ENCODE measurements at regions not wholly inside any gene's neighbourhood (a gene's known extent, or its start where the extent isn't known, plus 50 kb on each side); places are given as distances from the start of the nearest gene placed in this dataset.
"Not testable (repeated sequence)": the region's sequence is repeated elsewhere in the genome, so short reads cannot be mapped to it uniquely, and the experiment has no call there.

DNA sequence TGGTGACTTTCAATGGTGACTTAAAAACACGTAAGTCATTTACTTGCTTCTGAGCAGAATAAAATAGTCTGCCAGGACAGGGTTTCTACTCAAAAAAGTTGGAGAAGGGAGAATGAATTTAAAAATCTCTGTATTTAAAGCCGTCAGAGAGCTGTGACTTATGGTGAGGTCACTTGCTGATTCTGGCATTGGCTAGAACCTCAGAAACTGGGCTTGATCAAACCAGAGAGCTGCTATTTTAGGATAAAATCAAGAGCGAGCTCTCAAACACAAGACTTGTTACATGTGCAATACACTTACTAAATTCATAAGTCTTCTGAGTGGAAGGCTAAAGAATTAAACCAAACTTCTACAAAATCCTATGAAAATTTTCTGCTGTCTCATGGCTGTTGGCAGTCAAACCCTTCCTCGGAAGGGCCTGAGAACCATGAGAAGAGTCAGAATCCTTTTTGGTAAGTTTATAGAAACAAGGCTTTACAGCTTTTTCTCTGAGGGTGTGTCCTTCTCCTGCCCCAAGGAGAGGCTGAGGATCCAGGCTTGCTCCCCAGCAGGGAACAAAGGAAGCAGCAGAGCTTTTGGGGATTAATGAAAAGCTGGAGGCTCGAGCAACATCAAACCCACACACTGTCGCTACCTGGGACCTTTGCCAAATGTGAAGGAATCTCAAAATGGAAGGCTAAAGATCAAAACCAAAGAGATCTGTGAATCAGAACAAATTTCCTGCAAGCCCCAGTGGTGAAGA is 816.4 kb downstream of the SOCS6 start:
- no peaks in the 10 kb centered on the region for H3K4me1 Mint-ChIP-seq (ENCODE audit: low read depth)
- no peak for DNase-seq (ENCODE audit: low spot score)
- H3K27ac Mint-ChIP-seq = no peak overlapping the region
- H3K4me3 Mint-ChIP-seq = no peak overlapping the region
- H3K9me3 Mint-ChIP-seq = no peaks in the 10 kb centered on the region
- no peaks in the 10 kb centered on the region for H3K36me3 Mint-ChIP-seq (ENCODE audit: low read depth)
- H3K27me3 Mint-ChIP-seq (ENCODE audit: low read depth) = no peaks in the 10 kb centered on the region

DNA sequence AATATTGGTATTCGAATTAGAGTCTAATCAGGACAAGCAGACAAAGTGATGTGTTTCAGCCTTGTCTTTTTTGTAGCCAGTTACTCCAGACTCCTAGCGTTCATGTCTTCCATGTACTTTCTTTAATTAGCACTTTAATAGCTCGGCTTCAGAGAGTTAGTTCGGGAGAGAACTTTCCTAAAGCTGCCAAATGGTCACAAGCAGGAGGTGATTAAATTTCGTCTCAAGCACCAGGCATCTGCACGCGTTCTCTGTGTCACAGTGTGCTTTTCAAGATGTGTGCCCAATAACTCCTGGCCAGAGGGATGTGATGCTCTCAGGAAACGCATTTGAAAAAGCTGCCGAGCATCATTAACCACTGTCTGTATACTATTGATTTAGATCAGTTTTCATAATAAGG is 790.8 kb downstream of the SOCS6 start:
- Mint-ChIP-seq H3K36me3 (ENCODE audit: low read depth) (no peaks in the 10 kb centered on the region), H3K27ac (no peak overlapping the region), H3K4me1 (ENCODE audit: low read depth) (no peaks in the 10 kb centered on the region), H3K27me3 (ENCODE audit: low read depth) (no peaks in the 10 kb centered on the region), H3K9me3 (no peaks in the 10 kb centered on the region), H3K4me3 (no peak overlapping the region)
- no peak for DNase-seq (ENCODE audit: low spot score)

GRCh38 chr18:71077451-71077850 is 788.6 kb downstream of the SOCS6 start:
- H3K36me3 Mint-ChIP-seq (ENCODE audit: low read depth) = no peaks in the 10 kb centered on the region
- no peak overlapping the region for H3K27ac Mint-ChIP-seq
- no peaks in the 10 kb centered on the region for H3K4me1 Mint-ChIP-seq (ENCODE audit: low read depth)
- no peak for DNase-seq (ENCODE audit: low spot score)
- H3K4me3 Mint-ChIP-seq = no peak overlapping the region
- H3K27me3 Mint-ChIP-seq (ENCODE audit: low read depth) = no peaks in the 10 kb centered on the region
- H3K9me3 Mint-ChIP-seq = no peaks in the 10 kb centered on the region

DNA sequence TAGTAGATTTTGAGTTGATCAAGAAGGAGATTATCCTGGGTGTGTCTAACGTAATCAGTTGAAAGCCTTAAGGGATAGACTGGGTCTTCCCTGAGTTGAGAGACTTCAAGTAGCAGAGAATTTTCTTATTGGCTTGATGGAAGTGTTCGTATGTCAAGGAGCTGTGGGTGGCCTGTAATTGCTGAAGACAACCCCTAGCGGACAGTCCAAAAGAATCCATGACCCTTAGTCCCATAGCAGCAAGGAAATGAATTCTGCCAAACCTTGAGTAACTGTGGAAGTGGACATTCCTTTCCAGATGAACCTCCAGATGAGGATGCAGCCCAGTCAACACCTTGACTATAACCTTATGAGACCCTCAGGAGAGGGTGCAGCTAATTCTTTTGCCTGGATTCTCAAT is 786.3 kb downstream of the SOCS6 start:
- Mint-ChIP-seq H3K36me3 (ENCODE audit: low read depth) (no peaks in the 10 kb centered on the region), H3K27ac (no peak overlapping the region), H3K4me3 (no peak overlapping the region), H3K4me1 (ENCODE audit: low read depth) (no peaks in the 10 kb centered on the region), H3K9me3 (no peaks in the 10 kb centered on the region), H3K27me3 (ENCODE audit: low read depth) (no peaks in the 10 kb centered on the region)
- no peak for DNase-seq (ENCODE audit: low spot score)

- Mint-ChIP-seq H3K9me3 (no peaks in the 10 kb centered on the region), H3K27me3 (ENCODE audit: low read depth) (no peaks in the 10 kb centered on the region), H3K4me3 (no peak overlapping the region), H3K27ac (no peak overlapping the region), H3K36me3 (ENCODE audit: low read depth) (no peaks in the 10 kb centered on the region), H3K4me1 (ENCODE audit: low read depth) (no peaks in the 10 kb centered on the region)
- no peak for DNase-seq (ENCODE audit: low spot score)
These were observed 779.5 kb downstream of the SOCS6 start for GRCh38 chr18:71068338-71068737.

- no peaks in the 10 kb centered on the region for H3K4me1 Mint-ChIP-seq (ENCODE audit: low read depth)
- DNase-seq (ENCODE audit: low spot score) = no peak
- no peaks in the 10 kb centered on the region for H3K27me3 Mint-ChIP-seq (ENCODE audit: low read depth)
- H3K9me3 Mint-ChIP-seq = no peaks in the 10 kb centered on the region
- H3K4me3 Mint-ChIP-seq = no peak overlapping the region
- no peaks in the 10 kb centered on the region for H3K36me3 Mint-ChIP-seq (ENCODE audit: low read depth)
- no peak overlapping the region for H3K27ac Mint-ChIP-seq
These were observed 761.0 kb downstream of the SOCS6 start for GRCh38 chr18:71049893-71050292.

- Mint-ChIP-seq H3K4me1 (ENCODE audit: low read depth) (no peaks in the 10 kb centered on the region), H3K27ac (no peak overlapping the region), H3K36me3 (ENCODE audit: low read depth) (no peaks in the 10 kb centered on the region), H3K27me3 (ENCODE audit: low read depth) (no peaks in the 10 kb centered on the region), H3K4me3 (no peak overlapping the region), H3K9me3 (no peaks in the 10 kb centered on the region)
- no peak for DNase-seq (ENCODE audit: low spot score)
These were observed 759.0 kb downstream of the SOCS6 start for GRCh38 chr18:71047882-71048281.

GRCh38 chr18:71045331-71046065 is 756.7 kb downstream of the SOCS6 start:
- no peaks in the 10 kb centered on the region for H3K9me3 Mint-ChIP-seq
- no peaks in the 10 kb centered on the region for H3K4me1 Mint-ChIP-seq (ENCODE audit: low read depth)
- no peaks in the 10 kb centered on the region for H3K27me3 Mint-ChIP-seq (ENCODE audit: low read depth)
- H3K36me3 Mint-ChIP-seq (ENCODE audit: low read depth) = no peaks in the 10 kb centered on the region
- H3K27ac Mint-ChIP-seq = no peak overlapping the region
- no peak for DNase-seq (ENCODE audit: low spot score)
- no peak overlapping the region for H3K4me3 Mint-ChIP-seq

DNA sequence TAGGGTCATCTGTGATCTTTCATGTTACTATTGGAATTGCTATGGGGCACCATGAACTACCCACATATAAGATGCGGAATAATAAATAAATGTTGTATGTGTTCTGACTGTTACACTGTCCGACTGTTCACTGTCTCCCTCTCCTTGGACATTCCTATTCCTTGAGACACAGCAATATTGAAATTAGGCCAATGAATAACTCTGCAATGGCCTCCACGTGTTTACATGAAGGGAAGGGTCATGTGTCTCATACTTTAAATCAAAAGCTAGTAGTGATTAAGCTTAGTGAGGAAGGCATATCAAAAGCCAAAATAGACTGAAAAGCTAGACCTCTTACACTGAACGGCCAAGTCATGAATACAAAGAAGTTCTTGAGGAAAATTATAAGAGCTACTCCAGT is 751.3 kb downstream of the SOCS6 start:
- Mint-ChIP-seq H3K27ac (no peak overlapping the region), H3K9me3 (no peaks in the 10 kb centered on the region), H3K4me3 (no peak overlapping the region), H3K4me1 (ENCODE audit: low read depth) (no peaks in the 10 kb centered on the region), H3K36me3 (ENCODE audit: low read depth) (no peaks in the 10 kb centered on the region), H3K27me3 (ENCODE audit: low read depth) (no peaks in the 10 kb centered on the region)
- DNase-seq (ENCODE audit: low spot score) = no peak

DNA sequence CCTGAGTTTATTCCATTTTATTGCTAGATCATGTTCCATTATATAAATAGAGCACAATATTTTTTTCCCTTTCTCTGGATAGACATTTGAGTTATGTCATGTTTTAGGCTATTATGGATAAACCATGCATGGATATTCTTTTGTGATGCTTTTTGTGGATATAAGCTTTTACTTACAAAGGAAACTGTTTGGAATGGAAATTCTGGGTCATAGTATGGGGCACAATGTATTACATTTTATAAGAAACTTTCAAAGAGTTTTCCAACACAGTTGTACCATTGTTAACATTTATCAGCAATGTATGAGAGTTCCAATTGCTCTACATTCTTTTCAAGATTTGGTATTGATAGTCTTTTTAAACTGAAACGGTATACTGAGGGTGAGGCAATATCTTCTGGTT is 749.4 kb downstream of the SOCS6 start:
- no peaks in the 10 kb centered on the region for H3K36me3 Mint-ChIP-seq (ENCODE audit: low read depth)
- DNase-seq (ENCODE audit: low spot score) = no peak
- H3K4me1 Mint-ChIP-seq (ENCODE audit: low read depth) = no peaks in the 10 kb centered on the region
- H3K27ac Mint-ChIP-seq = no peak overlapping the region
- no peaks in the 10 kb centered on the region for H3K27me3 Mint-ChIP-seq (ENCODE audit: low read depth)
- H3K4me3 Mint-ChIP-seq = no peak overlapping the region
- H3K9me3 Mint-ChIP-seq = no peaks in the 10 kb centered on the region

- no peak for DNase-seq (ENCODE audit: low spot score)
- Mint-ChIP-seq H3K27me3 (ENCODE audit: low read depth) (no peaks in the 10 kb centered on the region), H3K4me3 (no peak overlapping the region), H3K4me1 (ENCODE audit: low read depth) (no peaks in the 10 kb centered on the region), H3K9me3 (peaks cover 5% of the 10 kb centered on the region), H3K36me3 (ENCODE audit: low read depth) (no peaks in the 10 kb centered on the region), H3K27ac (no peak overlapping the region)
These were observed 747.9 kb downstream of the SOCS6 start for GRCh38 chr18:71036783-71037182.

- not testable (repeated sequence) for H3K27me3 Mint-ChIP-seq (ENCODE audit: low read depth); DNase-seq (ENCODE audit: low spot score); H3K36me3 Mint-ChIP-seq (ENCODE audit: low read depth); H3K27ac Mint-ChIP-seq; H3K4me1 Mint-ChIP-seq (ENCODE audit: low read depth); H3K9me3 Mint-ChIP-seq; H3K4me3 Mint-ChIP-seq
These were observed 742.7 kb downstream of the SOCS6 start for GRCh38 chr18:71031296-71032191.

DNA sequence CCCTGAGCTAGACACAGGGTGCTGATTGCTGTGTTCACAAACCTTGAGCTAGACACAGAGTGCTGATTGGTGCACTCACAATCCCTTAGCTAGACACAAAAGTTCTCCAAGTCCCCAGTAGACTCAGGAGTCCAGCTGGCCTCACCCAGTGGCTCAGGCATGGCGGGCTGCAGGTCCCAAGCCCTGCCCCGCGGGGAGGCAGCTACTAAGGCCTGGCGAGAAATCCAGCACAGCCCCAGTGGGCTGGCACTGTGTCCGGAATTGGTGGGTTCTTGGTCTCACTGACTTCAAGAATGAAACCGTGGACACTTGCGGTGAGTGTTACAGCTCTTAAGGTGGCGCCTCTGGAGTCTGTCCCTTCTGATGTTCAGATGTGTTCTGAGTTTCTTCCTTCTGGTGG is 741.2 kb downstream of the SOCS6 start:
- H3K4me3 Mint-ChIP-seq; H3K9me3 Mint-ChIP-seq; H3K4me1 Mint-ChIP-seq (ENCODE audit: low read depth); H3K27me3 Mint-ChIP-seq (ENCODE audit: low read depth); H3K36me3 Mint-ChIP-seq (ENCODE audit: low read depth); DNase-seq (ENCODE audit: low spot score); H3K27ac Mint-ChIP-seq: not testable (repeated sequence)

- DNase-seq (ENCODE audit: low spot score) = no peak
- Mint-ChIP-seq H3K9me3 (peaks cover 9% of the 10 kb centered on the region), H3K4me1 (ENCODE audit: low read depth) (no peaks in the 10 kb centered on the region), H3K27me3 (ENCODE audit: low read depth) (no peaks in the 10 kb centered on the region), H3K4me3 (no peak overlapping the region), H3K27ac (no peak overlapping the region), H3K36me3 (ENCODE audit: low read depth) (no peaks in the 10 kb centered on the region)
These were observed 739.5 kb downstream of the SOCS6 start for GRCh38 chr18:71028285-71028762.

Measured in T-helper 2 cell treated with Interferon-gamma antibody and Interleukin-4, amounts not matched to agents 5 μg/mL and 100 μg/mL, for 36 hours (primary cell).